IPS-18a (cell line): ENCODE measurements at regions not wholly inside any gene's neighbourhood (a gene's known extent, or its start where the extent isn't known, plus 50 kb on each side); places are given as distances from the start of the nearest gene placed in this dataset.
"Not testable (repeated sequence)": the region's sequence is repeated elsewhere in the genome, so short reads cannot be mapped to it uniquely, and the experiment has no call there.

ENCODE experiments used
- H3K27ac ChIP-seq: one replicate; pipeline ENCODE4 v1.5.1; 2013; ENCODE audit warnings: low read length
- H3K27me3 ChIP-seq: one replicate; pipeline ENCODE4 v1.6.1; 2013; ENCODE audit warnings: mild to moderate bottlenecking, low read length; ENCODE audit not compliant: control insufficient read depth, insufficient read depth
- H3K36me3 ChIP-seq: one replicate; pipeline ENCODE4 v1.6.1; 2013; ENCODE audit warnings: low read depth, low read length; ENCODE audit not compliant: control insufficient read depth
- H3K4me1 ChIP-seq: one replicate; pipeline ENCODE4 v1.6.1; 2013; ENCODE audit warnings: low read depth, low read length; ENCODE audit not compliant: control insufficient read depth
- H3K4me3 ChIP-seq: one replicate; pipeline ENCODE4 v1.5.1; 2013; ENCODE audit warnings: low read length
- H3K9ac ChIP-seq: one replicate; pipeline ENCODE4 v1.6.1; 2013; ENCODE audit warnings: mild to moderate bottlenecking, low read length, moderate library complexity
- H3K9me3 ChIP-seq: one replicate; pipeline ENCODE4 v1.6.1; 2013; ENCODE audit warnings: low read depth, low read length; ENCODE audit not compliant: control insufficient read depth

DNA sequence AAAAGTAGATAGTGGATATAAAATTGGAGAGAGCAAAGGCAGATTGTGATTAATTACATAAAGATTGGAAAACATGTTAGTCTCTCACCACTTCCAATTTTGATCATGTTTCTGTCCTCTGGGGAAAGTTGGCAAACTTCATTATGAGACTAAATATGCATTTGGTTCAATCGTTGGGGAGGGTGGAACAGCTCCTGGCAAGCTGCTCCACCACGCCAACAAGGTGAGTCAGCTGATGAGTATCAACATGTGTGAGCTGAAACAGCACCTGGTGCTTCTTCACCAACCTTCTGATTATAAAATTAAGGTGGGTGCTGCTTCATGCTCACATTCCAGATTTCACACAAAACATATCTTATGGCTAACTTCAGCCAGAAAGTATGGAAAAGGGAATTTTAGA lies 1784.6 kb downstream of the SLITRK5 start:
- no peaks in the 10 kb centered on the region for H3K9me3 ChIP-seq
- no peaks in the 10 kb centered on the region for H3K27me3 ChIP-seq
- no peaks in the 10 kb centered on the region for H3K4me1 ChIP-seq
- no peaks in the 10 kb centered on the region for H3K36me3 ChIP-seq
- H3K9ac ChIP-seq, result no peak overlapping the region
- H3K27ac ChIP-seq, result no peak overlapping the region
- H3K4me3 ChIP-seq, result no peak overlapping the region

DNA sequence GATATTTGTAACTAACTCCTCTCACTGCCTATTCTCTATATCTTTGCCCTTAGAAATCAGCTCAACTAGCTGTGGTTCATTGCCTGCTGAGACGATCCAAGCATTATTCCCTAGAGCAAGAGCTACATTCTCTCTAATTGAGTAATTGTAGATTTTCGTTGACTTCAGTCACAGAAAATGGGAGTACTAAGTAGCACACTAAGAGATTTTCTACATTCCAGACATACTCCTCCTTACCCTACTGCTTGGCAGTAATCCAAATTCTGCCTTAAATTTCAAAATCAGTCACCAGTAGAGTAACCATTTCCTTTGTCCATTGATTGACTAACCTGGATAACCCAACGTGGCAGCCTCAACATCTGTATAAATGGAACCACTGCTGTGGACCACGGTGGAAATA lies 1786.8 kb downstream of the SLITRK5 start:
- H3K9me3 ChIP-seq, result no peaks in the 10 kb centered on the region
- H3K9ac ChIP-seq, result no peak overlapping the region
- H3K4me1 ChIP-seq, result no peaks in the 10 kb centered on the region
- H3K4me3 ChIP-seq, result no peak overlapping the region
- H3K27me3 ChIP-seq, result no peaks in the 10 kb centered on the region
- H3K27ac ChIP-seq, result no peak overlapping the region
- no peaks in the 10 kb centered on the region for H3K36me3 ChIP-seq

DNA sequence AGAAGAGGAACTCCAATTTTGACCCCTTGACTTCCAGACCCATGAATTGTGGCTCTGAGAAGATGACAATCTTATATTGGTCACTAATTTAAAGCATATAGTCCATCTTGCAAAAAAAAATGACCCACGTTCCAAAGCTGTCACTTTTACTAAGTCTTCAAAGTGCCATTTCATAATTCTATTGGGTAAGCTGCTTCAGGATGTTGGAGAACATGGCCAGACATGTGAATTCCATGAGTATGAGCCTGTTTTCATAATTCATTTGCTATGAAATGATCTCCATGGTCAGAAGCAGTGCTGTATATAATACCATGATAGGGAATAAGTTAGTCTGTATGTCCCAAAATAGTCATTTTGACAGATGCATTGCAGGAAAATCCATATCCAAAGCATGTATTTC lies 1787.3 kb downstream of the SLITRK5 start:
- Histone ChIP-seq H3K36me3 (no peaks in the 10 kb centered on the region), H3K27me3 (no peaks in the 10 kb centered on the region), H3K9ac (no peak overlapping the region), H3K4me1 (no peaks in the 10 kb centered on the region), H3K4me3 (no peak overlapping the region), H3K27ac (no peak overlapping the region), H3K9me3 (no peaks in the 10 kb centered on the region)

DNA sequence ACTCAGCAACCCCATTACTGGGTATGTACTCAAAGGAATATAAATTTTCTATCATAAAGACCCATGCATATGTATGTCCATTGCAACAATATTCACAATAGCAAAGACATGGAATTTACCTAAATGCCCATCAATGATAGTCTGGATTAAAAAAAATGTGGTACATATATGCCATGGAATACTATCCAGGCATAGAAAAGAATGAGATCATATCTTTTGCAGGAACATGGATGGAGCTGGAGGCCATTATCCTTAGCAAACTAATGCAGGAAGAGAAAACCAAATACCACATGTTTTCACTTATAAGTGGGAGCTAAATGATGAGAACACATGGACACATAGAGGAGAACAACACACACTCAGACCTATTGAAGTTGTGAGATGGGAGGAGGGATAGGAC lies 1789.7 kb downstream of the SLITRK5 start:
- H3K36me3 ChIP-seq, H3K4me1 ChIP-seq, H3K9ac ChIP-seq, H3K27me3 ChIP-seq, H3K9me3 ChIP-seq, H3K4me3 ChIP-seq, H3K27ac ChIP-seq: not testable (repeated sequence)

DNA sequence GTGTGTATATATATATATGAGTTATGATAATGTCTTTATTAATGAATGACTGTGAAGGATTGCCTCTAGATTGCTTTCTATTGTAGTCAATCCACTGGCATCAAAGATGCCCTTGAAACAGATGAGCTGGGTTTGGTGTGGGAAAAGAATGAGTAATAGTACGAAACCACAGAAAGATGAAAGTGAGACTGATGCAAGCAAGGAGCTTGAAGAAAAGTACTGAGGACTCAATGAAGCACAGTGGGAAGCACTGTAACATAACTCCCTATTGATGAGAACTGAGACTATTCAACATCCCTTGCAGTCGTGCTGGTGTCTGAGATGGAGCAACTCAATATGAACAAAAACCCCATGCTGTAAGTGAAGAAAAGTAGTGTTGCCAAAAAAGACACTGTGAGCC lies 1794.2 kb downstream of the SLITRK5 start:
- Histone ChIP-seq H3K36me3 (no peaks in the 10 kb centered on the region), H3K27me3 (no peaks in the 10 kb centered on the region), H3K9ac (no peak overlapping the region), H3K27ac (no peak overlapping the region), H3K9me3 (no peaks in the 10 kb centered on the region), H3K4me3 (no peak overlapping the region), H3K4me1 (no peaks in the 10 kb centered on the region)

DNA sequence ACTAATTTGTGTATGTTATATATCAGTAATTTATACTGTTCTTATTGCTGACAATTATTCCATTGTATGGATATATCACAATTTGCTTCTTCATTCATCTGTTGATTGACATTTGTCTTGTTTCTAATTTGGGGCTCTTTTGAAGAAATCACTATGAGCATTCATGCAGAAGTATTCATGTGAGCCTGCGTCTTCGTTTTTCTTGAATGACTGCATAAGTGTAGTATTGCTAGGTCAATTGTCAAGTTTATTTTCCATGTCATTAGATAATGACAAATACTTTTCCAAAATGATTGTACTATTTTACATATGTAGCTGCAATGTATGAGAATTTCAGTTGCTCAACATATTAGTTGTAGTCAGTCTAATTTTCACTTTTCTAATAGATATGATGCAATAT lies 1796.9 kb downstream of the SLITRK5 start:
- no peaks in the 10 kb centered on the region for H3K27me3 ChIP-seq
- no peak overlapping the region for H3K27ac ChIP-seq
- no peaks in the 10 kb centered on the region for H3K9me3 ChIP-seq
- no peak overlapping the region for H3K4me3 ChIP-seq
- no peak overlapping the region for H3K9ac ChIP-seq
- no peaks in the 10 kb centered on the region for H3K36me3 ChIP-seq
- no peaks in the 10 kb centered on the region for H3K4me1 ChIP-seq

DNA sequence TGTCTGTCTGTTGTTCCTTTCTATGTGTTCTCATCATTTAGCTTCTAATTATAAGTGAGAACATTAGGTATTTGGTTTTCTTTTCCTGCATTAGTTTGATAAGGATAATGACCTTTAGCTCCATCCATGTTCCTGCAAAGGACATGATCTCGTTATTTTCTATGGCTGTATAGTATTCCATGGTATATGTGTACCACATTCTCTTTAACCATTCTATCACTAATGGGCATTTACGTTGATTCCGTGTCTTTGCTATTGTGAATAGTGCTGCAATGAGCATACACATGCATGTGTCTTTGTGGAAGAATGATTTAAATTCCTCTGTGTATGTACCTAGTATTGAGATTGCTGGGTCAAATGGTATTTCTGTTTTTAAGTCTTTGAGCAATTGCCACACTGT lies 1799.7 kb downstream of the SLITRK5 start:
- Histone ChIP-seq H3K27me3 (no peaks in the 10 kb centered on the region), H3K9me3 (no peaks in the 10 kb centered on the region), H3K27ac (no peak overlapping the region), H3K4me3 (no peak overlapping the region), H3K4me1 (no peaks in the 10 kb centered on the region), H3K9ac (no peak overlapping the region), H3K36me3 (no peaks in the 10 kb centered on the region)

DNA sequence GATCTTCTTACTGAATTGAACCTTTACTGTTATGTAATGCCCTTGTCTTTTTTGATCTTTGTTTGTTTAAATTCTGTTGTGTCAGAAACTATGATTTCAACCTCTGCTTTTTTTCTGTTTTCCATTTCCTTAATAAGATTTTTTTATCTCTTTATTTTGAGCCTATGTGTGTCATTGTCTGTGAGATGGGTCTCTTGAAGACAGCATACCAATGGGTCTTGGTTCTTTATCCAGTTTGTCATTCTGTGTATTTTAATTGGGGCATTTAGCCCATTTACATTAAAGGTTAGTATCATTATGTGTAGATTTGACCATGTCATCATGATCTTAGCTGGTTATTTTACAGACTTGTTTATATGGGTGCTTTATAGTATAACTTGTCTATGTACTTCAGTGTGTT lies 1803.3 kb downstream of the SLITRK5 start:
- no peaks in the 10 kb centered on the region for H3K36me3 ChIP-seq

DNA sequence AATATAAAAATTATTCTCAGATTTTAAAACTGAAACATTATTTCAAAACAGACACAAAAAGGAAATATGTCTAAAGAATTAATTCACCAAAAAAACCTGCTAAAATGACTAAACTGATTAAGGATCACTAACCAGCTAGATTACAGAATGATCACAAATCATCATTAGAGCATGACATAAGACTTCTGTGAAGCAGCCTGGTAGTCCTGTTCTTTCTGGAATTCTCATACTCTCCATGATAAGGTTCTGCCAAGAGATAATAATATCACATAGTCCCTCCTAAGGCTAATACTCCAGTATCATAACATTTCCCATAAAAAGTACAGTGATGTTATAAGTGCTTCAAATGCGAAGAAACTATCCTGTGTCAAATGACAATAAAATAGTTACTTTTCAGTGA lies 1814.9 kb downstream of the SLITRK5 start:
- Histone ChIP-seq H3K9ac (no peak overlapping the region), H3K27ac (no peak overlapping the region), H3K9me3 (no peaks in the 10 kb centered on the region), H3K4me1 (no peaks in the 10 kb centered on the region), H3K27me3 (no peaks in the 10 kb centered on the region), H3K4me3 (no peak overlapping the region), H3K36me3 (no peaks in the 10 kb centered on the region)

More for the DNA sequence above, 1803.3 kb downstream of the SLITRK5 start:
- H3K27ac ChIP-seq, result no peak overlapping the region
- no peak overlapping the region for H3K4me3 ChIP-seq
- H3K27me3 ChIP-seq, result no peaks in the 10 kb centered on the region
- no peaks in the 10 kb centered on the region for H3K4me1 ChIP-seq
- no peak overlapping the region for H3K9ac ChIP-seq
- no peaks in the 10 kb centered on the region for H3K9me3 ChIP-seq

DNA sequence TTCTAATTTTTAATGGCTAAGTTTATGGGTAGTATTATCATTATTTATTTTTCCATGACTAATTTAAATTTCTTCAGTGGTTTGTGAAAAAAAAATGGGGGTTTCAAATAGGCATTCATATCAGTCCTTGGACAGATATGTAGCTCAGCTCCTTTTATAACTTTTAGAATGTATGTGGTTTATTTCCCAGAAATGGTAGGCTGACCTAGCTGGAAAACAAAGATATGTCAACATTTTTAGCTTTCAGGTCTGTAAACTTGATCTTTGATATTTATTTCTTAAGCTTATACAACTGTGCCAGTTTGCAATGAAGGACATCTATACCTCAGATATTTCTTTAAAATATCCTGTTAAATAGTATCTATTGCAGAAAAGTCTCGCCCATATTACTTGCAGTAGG lies 1815.5 kb downstream of the SLITRK5 start:
- H3K27ac ChIP-seq, result no peak overlapping the region

DNA sequence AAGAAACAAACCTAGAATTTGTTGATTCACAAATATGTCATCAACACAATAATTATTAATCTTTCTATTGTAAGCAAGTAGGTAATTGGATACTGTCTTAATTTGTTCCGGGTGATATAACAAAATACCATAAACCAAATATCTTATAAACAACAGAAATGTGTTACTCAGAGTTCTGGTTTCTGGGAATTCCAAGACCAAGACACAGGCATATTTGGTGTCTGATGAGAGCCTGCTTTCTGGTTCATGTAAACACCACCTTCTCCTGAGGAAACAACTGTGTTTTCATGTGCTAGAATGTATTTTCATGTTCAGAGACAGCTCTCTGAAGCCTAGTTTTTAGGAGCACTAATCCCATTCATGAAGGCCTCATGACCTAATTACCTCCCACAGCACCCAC lies 1819.5 kb downstream of the SLITRK5 start:
- H3K36me3 ChIP-seq, result no peaks in the 10 kb centered on the region
- no peak overlapping the region for H3K9ac ChIP-seq

More for the DNA sequence above, 1815.5 kb downstream of the SLITRK5 start:
- H3K9ac ChIP-seq, result no peak overlapping the region
- H3K27me3 ChIP-seq, result no peaks in the 10 kb centered on the region
- no peaks in the 10 kb centered on the region for H3K36me3 ChIP-seq
- H3K4me3 ChIP-seq, result no peak overlapping the region
- no peaks in the 10 kb centered on the region for H3K9me3 ChIP-seq
- H3K4me1 ChIP-seq, result no peaks in the 10 kb centered on the region

DNA sequence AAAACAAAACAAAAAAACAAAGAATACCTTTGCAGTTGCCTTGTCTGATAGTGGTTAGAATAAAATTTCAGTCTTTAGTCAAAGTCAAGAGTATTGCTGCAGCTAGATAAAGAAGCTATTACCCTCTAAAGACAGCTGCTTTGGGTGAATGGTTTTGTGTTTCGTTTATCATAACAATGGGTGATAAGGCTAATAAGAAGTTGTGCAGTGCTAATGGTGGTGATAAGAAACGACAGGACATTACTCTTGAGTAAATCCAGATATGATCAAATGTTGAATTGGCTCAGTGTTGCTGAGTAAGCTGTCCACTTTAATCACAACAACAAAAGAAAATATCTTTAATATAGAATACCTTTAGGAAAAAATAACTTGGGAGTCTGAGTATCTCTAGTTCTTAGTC lies 1825.3 kb downstream of the SLITRK5 start:
- H3K4me1 ChIP-seq, result no peaks in the 10 kb centered on the region
- H3K4me3 ChIP-seq, result no peak overlapping the region
- no peaks in the 10 kb centered on the region for H3K9me3 ChIP-seq
- H3K36me3 ChIP-seq, result no peaks in the 10 kb centered on the region
- no peak overlapping the region for H3K9ac ChIP-seq
- H3K27me3 ChIP-seq, result no peaks in the 10 kb centered on the region
- H3K27ac ChIP-seq, result no peak overlapping the region

More for the DNA sequence above, 1819.5 kb downstream of the SLITRK5 start:
- no peaks in the 10 kb centered on the region for H3K27me3 ChIP-seq
- H3K4me1 ChIP-seq, result no peaks in the 10 kb centered on the region
- H3K4me3 ChIP-seq, result no peak overlapping the region
- no peak overlapping the region for H3K27ac ChIP-seq
- H3K9me3 ChIP-seq, result no peaks in the 10 kb centered on the region
